Pancreas (tissue), 10 donors: ENCODE measurements at regions not wholly inside any gene's neighbourhood (a gene's known extent, or its start where the extent isn't known, plus 50 kb on each side); places are given as distances from the start of the nearest gene placed in this dataset.

ENCODE experiments used
- ATAC-seq, 4 donors: fragments of 200-7000 bp; cut with Tn5 transposase; one replicate each; pipeline versions ENCODE4 v1.8.0 to v1.9.1; 2020; ENCODE audit warnings: mild to moderate bottlenecking in 4 of 4, moderate library complexity in 4 of 4
- DNase-seq, 6 donors: peaks; one replicate each; pipeline ENCODE4 v3.0.0-alpha.2; 2020
- FAIRE-seq: peaks from 2 replicates; lab custom pipeline; 2012; peaks lifted over from hg19 to GRCh38; lab: Jason Lieb, UNC
- H3K27ac ChIP-seq, 4 donors: fragments of 200-600 bp; sonication (generic); 1 replicate in 3 of 4; 2 replicates in 1 of 4; pipeline versions ENCODE4 v1.5.0 to v1.8.0; 2020
- H3K27me3 ChIP-seq, 4 donors: fragments of 200-600 bp; one replicate each; pipeline ENCODE4 v1.8.0; 2021
- H3K36me3 ChIP-seq, 3 donors: fragments of 200-600 bp; sonication (generic) in 1 of 3; one replicate each; pipeline versions ENCODE4 v1.5.0 to v1.8.0; 2020 to 2021
- H3K4me1 ChIP-seq, 3 donors: fragments of 200-600 bp; one replicate each; pipeline ENCODE4 v1.8.0; 2021
- H3K4me3 ChIP-seq, 4 donors: fragments of 200-600 bp; sonication (generic) in 2 of 4; one replicate each; pipeline versions ENCODE4 v1.5.0 to v1.8.0; 2020 to 2021
- H3K9me3 ChIP-seq, 4 donors: fragments of 200-600 bp; one replicate each; pipeline ENCODE4 v1.8.0; 2021
- CTCF ChIP-seq, 4 donors: fragments of 200-600 bp; sonication (generic) in 3 of 4; IDR thresholded peaks; one replicate each; pipeline versions ENCODE4 v1.5.0 to v1.8.0; 2021; ENCODE audit warnings: antibody characterized with exemption in 4 of 4
- WGBS, 2 donors: extraction: QIAGEN DNeasy Blood & Tissue Kit; methylation state at CpG; one replicate each; pipeline ENCODE4 v1.1.7; 2013; 5-methylcytosine and 5-hydroxymethylcytosine counted together
- intact Hi-C, 3 donors: fragments of 100-400 bp; cut with DNase I; formaldehyde crosslinking; loops; one replicate each; pipeline versions ENCODE4 v1.11.1 to v1.14.2; 2022
- donor health status: healthy with polysubstance abuse.
- donor health status: DM: no; HTN: no; CAD: no; lungs with moderate emphysema.
- donor health status: DM: no; HTN: no; CAD: no.
- donor health status: control.
- donor health status: control.
- donor health status: Bipolar disorder and iron deficiency.
- donor health status: DM: yes; HTN: yes; CAD: no.
- donor health status: DM: no; HTN: no; CAD: no.
- donor health status: DM: no; HTN: no; CAD: no.
- donor health status: DM: yes; HTN: yes; CAD: no.

DNA sequence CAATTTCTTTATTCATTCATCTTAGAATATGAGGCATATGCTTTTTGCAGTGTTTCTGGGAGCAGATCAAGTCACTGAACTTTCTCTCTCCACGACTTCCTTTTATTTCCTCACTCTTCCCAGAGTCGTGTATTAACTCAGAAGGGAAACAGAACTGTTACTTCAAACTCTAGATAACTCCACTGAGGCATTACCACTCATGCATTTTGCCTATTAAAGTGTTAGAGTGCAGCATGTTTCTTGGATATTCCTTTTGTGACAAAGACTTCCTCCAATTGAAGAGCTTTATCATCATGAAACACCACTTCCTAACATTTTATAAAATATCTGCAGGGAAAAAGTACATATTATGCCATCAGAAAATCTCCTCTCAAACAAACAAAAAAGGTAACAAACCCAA, 797.4 kb upstream of the COBL start:
- FAIRE-seq (no peak), ATAC-seq (no peak), DNase-seq (no peak)
- intact Hi-C loops: no loop called here
- no peaks in the 10 kb centered on the region for H3K27me3 ChIP-seq
- no peak overlapping the region for H3K4me3 ChIP-seq
- TF ChIP-seq CTCF (IDR thresholded peaks at IDR 0.05): no peak
- H3K27ac ChIP-seq: no peak overlapping the region
- no peaks in the 10 kb centered on the region for H3K4me1 ChIP-seq
- H3K9me3 ChIP-seq: no peaks in the 10 kb centered on the region
- H3K36me3 ChIP-seq: no peaks in the 10 kb centered on the region
- WGBS, 2 donors: 9 to 23% methylated on average over 2 of the region's 2 CpGs

DNA sequence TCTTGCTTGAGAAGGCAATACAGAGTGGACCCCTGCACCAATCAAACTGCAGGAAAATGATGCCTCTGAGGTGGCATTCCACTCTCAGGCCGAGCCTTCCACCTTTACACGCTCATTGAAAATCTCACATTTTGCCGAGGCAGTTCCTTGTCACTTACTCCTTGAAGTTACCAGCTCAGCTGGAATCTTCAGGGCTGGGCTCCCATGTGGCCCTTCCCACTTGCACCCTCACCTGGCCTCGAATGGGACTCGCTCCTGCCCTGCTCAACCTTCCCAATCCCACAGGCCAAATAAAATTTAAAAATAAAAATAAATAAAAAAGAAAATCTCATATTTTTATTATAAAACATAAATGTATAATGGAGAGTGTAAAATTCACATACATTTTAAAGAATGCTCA, 790.7 kb upstream of the COBL start:
- intact Hi-C loops: no loop called here
- FAIRE-seq (no peak), DNase-seq (no peak), ATAC-seq (no peak)
- Histone ChIP-seq H3K27ac (no peak overlapping the region), H3K36me3 (no peaks in the 10 kb centered on the region), H3K9me3 (no peaks in the 10 kb centered on the region), H3K27me3 (no peaks in the 10 kb centered on the region), H3K4me1 (no peaks in the 10 kb centered on the region), H3K4me3 (no peak overlapping the region)
- no peak for TF ChIP-seq CTCF (IDR thresholded peaks at IDR 0.05)
- WGBS, 2 donors: 47 to 65% methylated on average over 5 of the region's 5 CpGs

- intact Hi-C loops: no loop called here
- Histone ChIP-seq H3K4me3 (no peak overlapping the region), H3K4me1 (no peaks in the 10 kb centered on the region), H3K36me3 (no peaks in the 10 kb centered on the region), H3K9me3 (no peaks in the 10 kb centered on the region), H3K27me3 (no peaks in the 10 kb centered on the region), H3K27ac (no peak overlapping the region)
- no peak for ATAC-seq
- FAIRE-seq: no peak
- TF ChIP-seq CTCF (IDR thresholded peaks at IDR 0.05): no peak
- no peak for DNase-seq
- WGBS, 2 donors: 38 to 64% methylated on average over 1 of the region's 1 CpG
Observed at GRCh38 chr7:52095861-52096260, 779.3 kb upstream of the COBL start.

GRCh38 chr7:52091996-52092395, 775.4 kb upstream of the COBL start:
- ATAC-seq (no peak), DNase-seq (no peak), FAIRE-seq (no peak)
- H3K9me3 ChIP-seq: no peaks in the 10 kb centered on the region
- H3K4me3 ChIP-seq: no peak overlapping the region
- no peak overlapping the region for H3K27ac ChIP-seq
- 46 to 73% methylated on average over 2 of the region's 2 CpGs for WGBS, 2 donors
- H3K27me3 ChIP-seq: peaks cover 0 to 3% (median 0%) of the 10 kb centered on the region in 4 donors
- no peaks in the 10 kb centered on the region for H3K4me1 ChIP-seq
- no peaks in the 10 kb centered on the region for H3K36me3 ChIP-seq
- intact Hi-C loops: no loop called here
- no peak for TF ChIP-seq CTCF (IDR thresholded peaks at IDR 0.05)

DNA sequence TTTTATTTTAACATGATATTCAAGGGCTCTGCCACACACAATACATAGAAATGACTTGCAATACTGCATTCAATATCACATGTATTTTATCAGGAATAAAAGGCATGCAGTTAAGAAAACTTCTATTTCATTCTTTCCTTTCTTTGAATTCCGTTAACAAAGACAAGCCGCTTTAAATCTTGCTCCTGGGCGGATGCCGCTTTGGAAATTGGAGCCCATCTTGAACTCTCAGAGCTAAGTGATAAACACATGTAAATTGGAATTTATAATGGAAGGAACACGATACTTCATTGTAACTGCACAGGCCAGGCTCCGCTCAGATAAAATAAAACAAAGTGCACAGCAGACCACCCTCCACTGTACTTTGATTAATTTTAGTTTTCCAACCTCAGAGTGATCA, 774.5 kb upstream of the COBL start:
- Histone ChIP-seq H3K4me3 (no peak overlapping the region), H3K4me1 (no peaks in the 10 kb centered on the region), H3K9me3 (no peaks in the 10 kb centered on the region), H3K36me3 (no peaks in the 10 kb centered on the region), H3K27ac (no peak overlapping the region), H3K27me3 (peaks cover 0 to 3% (median 0%) of the 10 kb centered on the region in 4 donors)
- intact Hi-C loops: no loop called here
- no peak for FAIRE-seq
- no peak for ATAC-seq
- WGBS, 2 donors: 65 to 82% methylated on average over 6 of the region's 6 CpGs
- DNase-seq: no peak
- no peak for TF ChIP-seq CTCF (IDR thresholded peaks at IDR 0.05)
